RWPE1 (cell line): ENCODE measurements at regions not wholly inside any gene's neighbourhood (a gene's known extent, or its start where the extent isn't known, plus 50 kb on each side); places are given as distances from the start of the nearest gene placed in this dataset.

Experiments
- CTCF ChIA-PET: fragments of 350-600 bp; sonication (Branson Sonifier 250); formaldehyde crosslinking; extraction: SDS; loops from one replicate; lab custom pipeline; 2021; lab: Yijun Ruan, JAX
- POLR2A ChIA-PET: fragments of 400-600 bp; formaldehyde crosslinking; extraction: SDS; loops from one replicate; lab custom pipeline; 2020; ENCODE audit warnings: antibody characterized with exemption; ENCODE audit not compliant: low non-redundant PET; lab: Yijun Ruan, JAX
- DNase-seq: peaks from one replicate; pipeline ENCODE4 v3.0.0; 2012; ENCODE audit warnings: low spot score
- H3K27ac ChIP-seq: fragments of 450-650 bp; 2 replicates; pipeline ENCODE4 v1.5.1; 2017
- CTCF ChIP-seq: fragments of 450-650 bp; conservative IDR thresholded peaks from 2 replicates; pipeline ENCODE4 v1.5.1; 2017; ENCODE audit warnings: low read depth, mild to moderate bottlenecking

- no peak overlapping the region for H3K27ac ChIP-seq
- no peak for DNase-seq
- CTCF ChIA-PET: interaction anchor here (0.6 kb wide), 1 partner anchor 111 kb away, joined by 3 read pairs; no protein-coding TSS in a partner anchor
- POLR2A ChIA-PET: no interaction called here
- TF ChIP-seq CTCF: no peak
These were observed 748.8 kb upstream of the NCAM2 start for GRCh38 chr21:20249401-20249800.

DNA sequence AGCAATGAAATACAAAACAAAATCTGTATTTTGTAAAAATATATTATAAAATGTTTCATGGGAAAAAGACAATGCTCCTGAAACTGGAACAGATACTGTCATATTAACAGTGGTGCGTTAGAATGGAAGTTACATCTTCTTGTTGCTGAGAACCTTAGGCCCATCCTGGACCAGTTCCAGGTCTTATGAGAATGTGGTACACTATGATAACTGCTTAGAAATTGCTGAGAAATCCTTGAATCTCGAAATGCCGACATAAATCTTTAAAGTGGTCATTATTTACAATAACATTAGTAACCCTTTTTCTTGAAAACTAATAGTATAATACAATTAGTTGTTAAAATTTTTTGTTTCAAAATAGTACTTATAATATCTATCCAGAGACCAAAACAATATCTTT, 747.9 kb upstream of the NCAM2 start:
- ChIA-PET POLR2A (no interaction called here), CTCF (no interaction called here)
- DNase-seq: no peak
- TF ChIP-seq CTCF: no peak
- H3K27ac ChIP-seq: no peak overlapping the region

DNA sequence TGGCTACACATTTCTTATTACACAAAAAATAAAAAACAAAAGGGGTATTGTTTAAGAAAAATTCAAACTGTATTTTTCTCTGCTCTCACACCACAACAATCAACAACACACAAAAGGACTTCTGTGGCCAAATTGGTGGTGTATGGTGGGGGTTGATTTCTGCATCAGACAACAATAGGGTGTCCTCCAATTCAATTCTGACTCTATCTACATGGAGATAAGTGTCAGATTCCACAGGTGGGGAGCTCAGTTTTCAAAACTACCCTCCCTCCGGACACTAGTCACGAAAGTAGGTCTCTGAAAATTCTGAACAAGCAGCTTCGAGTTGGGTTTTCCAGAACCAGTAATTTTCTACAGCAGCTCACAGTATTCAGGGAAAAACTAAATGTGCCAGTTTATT, 744.9 kb upstream of the NCAM2 start:
- H3K27ac ChIP-seq: no peak overlapping the region
- no peak for DNase-seq
- CTCF ChIA-PET: no interaction called here
- POLR2A ChIA-PET: no interaction called here
- no peak for TF ChIP-seq CTCF

GRCh38 chr21:20254964-20255363, 743.2 kb upstream of the NCAM2 start:
- ChIA-PET CTCF (no interaction called here), POLR2A (no interaction called here)
- no peak for TF ChIP-seq CTCF
- no peak overlapping the region for H3K27ac ChIP-seq
- DNase-seq: no peak

GRCh38 chr21:20257052-20257740, 741.0 kb upstream of the NCAM2 start:
- ChIA-PET CTCF (no interaction called here), POLR2A (no interaction called here)
- DNase-seq: no peak
- H3K27ac ChIP-seq: no peak overlapping the region
- no peak for TF ChIP-seq CTCF

GRCh38 chr21:20258542-20258941, 739.7 kb upstream of the NCAM2 start:
- H3K27ac ChIP-seq: no peak overlapping the region
- ChIA-PET POLR2A (no interaction called here), CTCF (interaction anchor here (0.7 kb wide), 1 partner anchor 135 kb away, joined by 3 read pairs; no protein-coding TSS in a partner anchor)
- no peak for TF ChIP-seq CTCF
- no peak for DNase-seq
